CD4-positive, alpha-beta T cell treated with Interleukin-2 at 100 ng/mL for 4 hours (primary cell): ENCODE measurements at regions not wholly inside any gene's neighbourhood (a gene's known extent, or its start where the extent isn't known, plus 50 kb on each side); places are given as distances from the start of the nearest gene placed in this dataset.

Source experiments
- DNase-seq: peaks from one replicate; pipeline ENCODE4 v3.0.0-alpha.2; 2020; ENCODE audit warnings: low spot score

DNA sequence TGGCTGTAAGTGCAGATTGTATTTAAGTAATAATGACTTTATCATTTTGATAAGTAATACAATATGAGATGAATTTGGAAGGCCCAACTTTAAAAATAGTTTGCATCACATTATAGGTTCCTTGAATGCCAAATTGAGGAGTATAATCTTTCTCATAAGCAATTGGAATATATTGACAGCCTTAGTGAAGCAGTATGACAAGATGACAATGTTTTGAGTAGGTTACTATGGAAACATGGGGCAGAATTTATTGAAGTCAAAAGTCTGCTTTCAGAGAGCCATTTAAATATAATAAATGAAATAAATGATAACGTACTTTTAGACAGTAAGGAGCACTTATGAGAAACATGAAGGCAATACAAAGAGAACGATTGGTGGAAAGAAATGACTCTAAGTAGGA lies 776.4 kb downstream of the TECRL start:
- DNase-seq = no peak

DNA sequence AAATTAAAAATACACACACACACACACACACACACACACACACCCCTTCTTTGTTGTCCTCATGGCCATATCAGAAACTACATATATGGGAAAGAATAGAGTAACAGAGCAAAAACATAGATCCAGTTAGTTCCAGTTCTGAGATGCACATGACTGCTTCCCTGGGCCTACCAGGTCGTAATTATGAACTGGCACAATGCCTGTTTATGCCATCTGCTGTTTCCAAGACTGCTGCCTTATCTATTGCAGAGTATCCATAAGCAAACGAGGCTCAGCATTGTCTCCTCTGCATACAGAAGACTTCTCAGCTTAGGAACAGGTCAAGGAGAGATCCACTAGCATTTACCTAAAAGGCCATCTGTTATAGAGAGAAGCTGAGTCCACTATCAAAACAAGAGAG lies 789.0 kb downstream of the TECRL start:
- DNase-seq = no peak

DNA sequence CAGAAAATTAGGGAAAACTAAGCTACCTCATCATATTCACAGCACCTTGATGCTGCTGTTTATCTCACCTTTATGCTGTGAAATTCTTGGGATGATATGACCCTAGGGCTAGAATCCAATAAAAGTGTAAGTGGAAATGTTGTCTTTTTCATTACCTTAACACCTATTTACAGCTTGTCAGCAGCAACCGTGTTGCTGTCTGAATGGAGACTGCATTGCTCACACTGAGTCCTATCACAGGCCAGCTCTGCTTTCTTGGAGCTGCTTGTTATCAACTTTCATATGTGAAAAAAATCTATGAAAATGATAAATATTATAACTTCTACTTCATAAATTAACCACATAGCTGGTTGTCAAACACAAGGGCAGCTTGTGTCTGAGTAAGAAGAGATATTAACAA lies 789.5 kb downstream of the TECRL start:
- DNase-seq = no peak

DNA sequence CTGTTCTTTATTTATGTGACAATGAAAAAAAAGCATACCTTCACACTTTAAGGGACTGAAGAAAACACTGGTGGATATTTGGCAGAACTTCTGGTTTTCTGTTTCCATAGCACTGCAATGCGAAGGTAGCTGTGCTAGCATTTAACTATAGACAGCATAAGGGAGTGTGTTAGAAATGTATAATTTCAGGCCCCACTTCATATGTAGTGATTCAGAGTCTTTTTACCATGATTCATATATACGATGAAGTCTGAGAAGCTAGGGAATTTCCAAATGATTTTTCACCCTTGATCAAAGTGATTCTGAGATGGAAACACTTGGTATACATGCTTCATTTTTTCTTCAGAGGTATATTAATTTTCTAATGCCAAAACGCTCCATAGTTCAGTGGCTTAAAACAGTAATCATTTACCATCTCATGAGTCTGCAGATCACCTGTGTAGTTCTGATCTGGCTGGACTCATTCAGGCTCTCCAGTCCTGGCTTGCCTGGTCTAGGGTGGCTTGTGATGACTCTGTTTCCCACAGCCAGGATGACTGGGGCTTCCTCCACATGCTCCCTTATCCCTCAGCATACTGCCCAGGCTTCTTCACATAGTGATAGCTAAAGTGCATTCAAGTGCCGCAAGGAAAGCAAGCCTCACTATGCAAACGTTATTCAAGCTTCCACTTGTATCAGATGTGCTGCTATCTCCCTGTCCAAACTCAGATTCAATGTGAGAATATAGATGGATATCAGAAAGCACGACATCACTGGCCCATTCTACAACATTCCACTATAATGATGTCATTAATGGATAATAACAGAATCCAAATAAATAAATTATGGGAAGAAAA lies 790.1 kb downstream of the TECRL start:
- no peak for DNase-seq

DNA sequence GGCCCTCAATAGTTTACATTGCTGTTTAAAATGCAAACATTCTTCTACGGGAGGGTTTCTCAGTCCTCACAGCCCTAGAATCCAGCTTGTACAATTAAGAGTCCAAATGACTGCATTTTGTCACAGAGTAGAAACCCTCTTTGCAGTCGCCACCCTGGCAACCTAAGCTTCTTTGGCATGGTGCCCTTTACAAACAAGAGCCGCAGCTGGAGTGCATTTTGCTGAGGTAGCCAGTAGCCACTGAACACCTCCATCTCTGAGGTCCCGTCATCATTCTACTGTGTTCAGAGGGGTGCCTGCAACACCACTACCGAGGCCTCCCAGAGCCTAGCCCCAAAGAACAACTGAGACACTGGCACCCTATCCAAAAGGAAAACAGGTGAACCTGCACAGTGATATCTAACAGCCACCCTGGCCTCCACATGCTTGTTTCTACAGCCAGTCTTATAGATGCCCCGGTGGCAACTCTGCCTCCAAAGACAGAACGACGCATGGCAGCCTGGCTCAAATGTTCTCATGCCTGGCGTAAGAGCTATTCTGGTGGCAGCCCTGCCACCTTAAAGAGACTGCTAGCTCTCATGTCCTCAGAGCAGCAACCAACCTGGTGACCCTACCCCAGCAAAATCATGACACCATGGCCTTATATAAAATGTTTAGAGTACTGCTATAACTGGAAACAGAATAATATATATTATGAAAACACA lies 801.9 kb downstream of the TECRL start:
- DNase-seq = no peak

DNA sequence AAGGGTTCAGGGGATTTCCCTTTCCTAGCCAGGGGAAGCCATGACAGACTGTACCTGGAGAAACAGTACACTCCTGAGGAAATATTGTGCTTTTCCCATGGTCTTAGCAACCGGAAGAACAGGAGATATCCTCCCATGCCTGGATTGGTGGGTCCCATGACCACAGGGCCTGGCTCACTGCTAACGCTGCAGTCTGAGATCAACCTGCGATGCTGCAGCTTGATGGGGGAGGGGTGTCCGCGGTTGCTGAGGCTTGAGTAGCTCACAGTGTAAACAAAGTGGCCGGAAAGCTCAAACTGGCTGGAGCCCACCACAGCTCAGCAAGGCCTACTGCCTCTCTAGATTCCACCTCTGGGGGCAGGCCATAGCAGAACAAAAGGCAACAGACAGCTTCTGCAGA lies 819.5 kb downstream of the TECRL start:
- DNase-seq = no peak

DNA sequence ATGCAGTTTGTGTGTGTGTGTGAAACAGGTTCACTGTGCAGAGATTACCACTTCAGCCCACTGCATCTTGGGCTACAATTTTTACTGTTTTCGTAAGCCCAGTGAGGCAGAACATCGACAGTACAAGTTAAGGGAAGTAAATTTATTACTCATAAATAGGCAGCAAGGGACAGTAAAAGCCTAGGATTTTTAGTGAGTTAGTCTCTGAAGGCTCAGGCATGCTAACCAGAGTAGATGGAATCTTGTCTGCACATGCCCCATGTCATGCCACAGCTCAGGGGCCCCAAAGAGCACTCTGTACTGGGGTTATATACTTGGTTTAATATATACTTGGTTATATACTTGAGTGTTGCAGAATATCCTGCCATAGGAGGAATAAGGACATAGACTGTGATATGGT lies 825.7 kb downstream of the TECRL start:
- no peak for DNase-seq

DNA sequence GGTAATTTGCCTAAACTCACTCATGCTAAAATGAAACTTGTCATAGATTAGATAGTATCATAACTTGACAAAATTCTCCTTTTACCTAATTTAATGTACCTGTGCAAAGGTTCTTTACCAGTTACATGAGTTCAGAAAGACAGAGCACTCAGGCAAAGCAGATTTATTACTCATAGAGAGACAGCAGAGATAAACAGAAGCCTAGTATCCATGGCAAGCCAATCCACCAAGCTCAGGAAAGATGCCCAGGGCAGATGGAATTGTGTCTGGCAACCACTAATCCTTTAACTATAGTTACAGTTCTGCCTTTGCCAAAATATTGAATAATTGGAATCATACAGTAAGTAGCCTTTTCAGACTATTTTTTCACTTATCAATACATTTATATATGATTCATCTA lies 826.2 kb downstream of the TECRL start:
- DNase-seq = no peak

DNA sequence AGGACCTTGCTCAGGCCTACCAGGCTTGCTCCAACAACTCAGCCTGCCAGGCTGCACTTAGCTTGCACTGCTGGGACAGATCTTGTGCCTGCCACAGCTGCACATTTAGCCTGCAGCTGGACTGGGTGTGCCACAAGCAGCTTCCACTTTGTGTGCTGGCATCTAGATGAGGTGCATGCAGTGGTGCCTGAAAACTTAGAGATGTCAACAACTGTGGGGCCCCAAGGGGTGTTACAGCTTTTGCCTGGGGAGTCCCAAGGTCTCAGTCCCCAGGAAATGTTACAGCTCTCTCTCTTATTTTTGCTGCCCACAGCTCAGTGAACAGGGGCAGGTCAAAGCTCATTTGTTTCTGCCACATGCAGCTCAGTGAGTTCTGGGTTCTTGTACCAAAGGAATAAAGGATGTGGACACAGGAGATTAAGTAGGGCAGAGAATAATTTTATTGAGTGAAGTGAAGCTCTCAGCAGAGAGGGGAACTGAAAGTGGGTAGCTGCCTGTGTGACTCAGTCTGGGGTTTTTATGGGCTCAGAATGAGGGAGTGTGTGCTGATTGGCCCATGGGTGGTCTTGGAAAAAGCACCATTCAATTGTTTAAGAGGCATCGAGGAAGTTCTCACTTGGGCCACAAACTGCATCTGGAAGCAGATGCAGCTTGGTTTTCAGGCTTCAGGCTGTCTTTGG lies 828.3 kb downstream of the TECRL start:
- DNase-seq = no peak

DNA sequence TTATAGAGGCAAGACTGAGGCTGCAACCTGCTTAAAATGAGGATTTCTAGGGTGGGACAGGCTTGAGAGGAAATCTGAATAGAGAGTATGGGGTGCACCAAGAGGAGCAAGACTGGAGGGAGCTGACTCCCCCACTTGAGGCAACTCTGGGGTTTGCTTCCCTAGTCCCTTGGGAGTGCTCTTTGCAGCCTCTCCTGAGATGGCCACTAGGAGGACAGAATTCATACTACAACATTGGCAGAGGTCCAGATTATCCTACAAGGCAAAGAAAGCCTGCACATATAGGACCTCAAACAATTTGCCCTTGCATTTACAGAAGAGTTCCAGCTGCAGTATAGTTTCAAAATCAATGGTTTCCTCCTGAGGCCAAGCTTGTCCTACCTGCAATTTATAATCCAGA lies 830.9 kb downstream of the TECRL start:
- no peak for DNase-seq

DNA sequence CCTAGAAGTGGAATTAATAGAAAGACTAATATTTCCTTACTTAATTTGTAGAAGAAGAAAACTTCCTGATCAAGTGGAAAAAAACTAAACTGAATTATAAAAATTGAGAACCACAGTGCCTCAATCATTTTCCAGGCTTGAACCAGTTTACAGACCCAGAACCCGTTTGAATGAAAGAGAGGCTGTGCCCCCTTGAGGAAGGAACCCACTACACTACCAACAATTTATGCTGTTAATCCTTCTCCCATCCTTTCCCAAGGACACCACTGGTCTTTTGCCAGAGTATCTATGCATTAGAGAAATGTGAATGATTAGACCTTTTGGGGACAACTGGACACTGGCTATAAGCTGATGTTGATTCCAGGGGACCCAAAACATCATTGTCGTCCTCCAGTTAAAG lies 842.6 kb downstream of the TECRL start:
- no peak for DNase-seq

DNA sequence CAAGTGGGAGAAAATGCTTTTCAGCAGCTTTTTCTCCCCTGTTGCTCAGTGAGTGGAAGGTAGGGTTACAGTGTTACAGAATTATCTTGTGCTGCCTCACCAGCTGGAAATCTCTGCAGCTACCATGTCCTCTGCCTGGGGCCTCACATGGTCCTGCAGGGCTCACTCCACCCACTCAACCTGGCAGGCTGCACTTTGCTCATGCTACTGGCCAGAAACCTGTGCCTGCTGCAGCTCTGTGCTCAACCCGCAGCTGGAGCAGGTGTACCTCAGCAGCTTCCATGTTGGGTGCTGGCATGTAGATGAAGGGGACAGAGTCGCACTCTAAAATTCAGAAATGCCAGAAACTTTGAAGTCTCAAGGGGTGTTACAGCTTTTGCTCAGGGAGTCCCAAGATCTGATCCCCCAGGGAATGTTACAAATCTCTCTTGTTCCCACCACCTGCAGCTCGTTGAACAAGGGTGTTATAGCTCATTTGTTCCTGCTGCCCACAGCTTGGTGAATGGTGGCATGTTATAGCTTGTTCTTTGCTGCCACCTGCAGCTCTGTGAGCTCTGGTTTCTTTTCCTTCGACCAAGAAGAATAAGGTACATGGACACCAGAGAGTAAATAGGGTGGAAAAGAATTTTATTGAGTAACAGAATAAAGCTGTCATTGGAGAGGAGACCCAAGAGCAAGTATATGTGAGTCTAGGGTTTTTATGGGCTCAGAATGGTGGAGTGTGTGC lies 845.8 kb downstream of the TECRL start:
- no peak for DNase-seq

DNA sequence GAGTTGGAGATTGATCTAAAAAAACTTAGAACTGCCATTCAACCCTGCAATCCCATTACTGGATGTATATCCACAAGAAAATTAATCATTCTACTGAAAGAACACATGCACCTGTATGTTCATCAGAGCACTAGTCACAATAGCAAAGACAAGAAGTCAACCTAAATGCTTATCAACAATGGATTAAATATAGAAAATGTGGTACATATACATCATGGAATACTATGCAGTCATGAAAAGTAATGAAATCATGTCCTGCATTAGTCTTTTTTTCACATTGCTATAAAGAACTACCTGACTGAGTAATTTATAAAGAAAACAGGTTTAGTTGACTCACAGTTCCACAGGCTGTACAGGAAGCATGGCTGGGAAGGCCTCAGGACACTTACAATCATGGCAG lies 850.5 kb downstream of the TECRL start:
- DNase-seq = no peak

DNA sequence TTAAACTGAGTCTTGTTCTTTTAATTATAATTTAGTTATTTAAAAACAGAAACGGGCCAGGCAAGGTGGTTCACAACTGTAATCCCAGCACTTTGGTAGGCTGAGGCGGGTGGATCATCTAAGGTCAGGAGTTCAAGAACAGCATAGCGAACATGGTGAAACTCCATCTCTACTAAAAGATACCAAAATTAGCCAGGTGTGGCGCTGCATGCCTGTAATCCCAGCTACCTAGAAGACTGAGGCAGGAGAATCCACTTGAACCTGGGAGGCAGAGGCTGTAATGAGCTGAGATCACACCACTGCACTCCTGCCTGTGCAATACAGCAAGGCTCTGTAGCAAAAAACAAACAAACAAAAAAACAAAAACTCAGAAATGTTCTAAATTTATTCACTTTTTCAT lies 852.9 kb downstream of the TECRL start:
- no peak for DNase-seq

DNA sequence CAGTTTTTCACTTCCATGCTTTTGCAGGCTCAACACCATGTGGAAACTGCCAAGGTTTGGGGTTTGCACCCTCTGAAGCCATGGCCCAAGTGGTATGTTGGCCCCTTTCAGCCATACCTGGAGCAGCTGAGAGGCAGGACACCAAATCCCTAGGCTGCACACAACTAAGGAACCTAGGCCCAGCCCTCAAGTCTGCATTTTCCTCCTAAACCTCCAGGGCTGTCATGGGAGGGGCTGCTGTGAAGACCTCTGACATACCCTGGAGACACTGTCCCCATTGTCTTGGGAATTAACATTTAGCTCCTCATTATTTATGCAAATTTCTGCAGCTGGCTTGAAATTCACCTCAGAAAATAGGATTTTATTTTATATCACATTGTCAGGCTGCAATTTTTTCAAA lies 856.1 kb downstream of the TECRL start:
- DNase-seq = no peak

DNA sequence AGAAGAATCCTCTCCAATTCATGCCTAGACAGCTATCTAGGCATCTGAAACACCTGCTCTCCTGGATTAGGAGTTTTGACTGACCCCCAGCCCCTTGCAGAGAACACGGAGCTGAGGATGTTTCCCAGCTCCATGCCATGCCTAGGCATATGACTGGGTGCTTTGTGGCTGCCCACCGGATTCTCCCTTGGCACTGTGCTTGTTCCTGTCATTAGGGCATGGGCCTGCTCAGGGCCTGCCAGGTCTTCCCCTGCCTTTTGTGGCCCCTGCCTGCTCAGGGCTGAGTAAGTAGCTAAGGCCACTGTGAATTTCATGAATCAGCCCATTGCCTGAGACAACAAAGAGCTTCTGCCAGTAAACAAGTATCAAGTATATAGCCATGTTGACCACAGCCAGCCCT lies 867.4 kb downstream of the TECRL start:
- DNase-seq = no peak

DNA sequence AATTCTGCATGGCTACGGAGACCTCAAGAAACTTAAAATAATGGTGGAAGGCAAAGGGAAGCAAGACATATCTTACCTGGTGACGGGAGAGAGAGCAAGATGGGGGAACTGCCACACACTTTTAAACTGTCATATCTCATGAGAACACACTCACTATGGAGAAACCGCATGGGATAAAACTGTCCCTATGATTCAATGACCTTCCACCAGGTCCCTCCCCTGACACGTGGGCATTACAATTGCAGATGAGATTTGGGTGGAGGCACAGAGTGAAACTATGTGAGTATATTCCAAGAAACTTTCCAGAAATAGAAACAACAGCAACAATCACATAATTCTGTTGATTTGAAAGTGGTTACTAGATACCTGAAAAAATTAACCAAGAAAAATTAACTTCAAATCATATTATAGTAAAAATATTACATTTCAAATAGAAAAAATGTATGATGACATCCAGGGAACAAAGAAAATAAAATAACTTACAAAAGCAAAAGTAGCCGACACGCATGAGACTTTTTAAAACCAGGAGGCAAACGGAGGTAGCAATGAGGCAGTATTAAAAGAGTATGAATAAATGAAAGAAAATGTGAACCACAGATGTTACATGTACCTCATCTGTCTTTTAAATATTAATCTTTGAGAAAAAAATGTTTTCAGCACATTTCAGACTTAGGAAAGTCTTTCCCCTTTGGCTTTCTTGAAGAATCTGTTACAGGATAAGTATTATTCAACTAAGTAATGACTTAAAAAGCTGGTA lies 879.5 kb downstream of the TECRL start:
- no peak for DNase-seq

DNA sequence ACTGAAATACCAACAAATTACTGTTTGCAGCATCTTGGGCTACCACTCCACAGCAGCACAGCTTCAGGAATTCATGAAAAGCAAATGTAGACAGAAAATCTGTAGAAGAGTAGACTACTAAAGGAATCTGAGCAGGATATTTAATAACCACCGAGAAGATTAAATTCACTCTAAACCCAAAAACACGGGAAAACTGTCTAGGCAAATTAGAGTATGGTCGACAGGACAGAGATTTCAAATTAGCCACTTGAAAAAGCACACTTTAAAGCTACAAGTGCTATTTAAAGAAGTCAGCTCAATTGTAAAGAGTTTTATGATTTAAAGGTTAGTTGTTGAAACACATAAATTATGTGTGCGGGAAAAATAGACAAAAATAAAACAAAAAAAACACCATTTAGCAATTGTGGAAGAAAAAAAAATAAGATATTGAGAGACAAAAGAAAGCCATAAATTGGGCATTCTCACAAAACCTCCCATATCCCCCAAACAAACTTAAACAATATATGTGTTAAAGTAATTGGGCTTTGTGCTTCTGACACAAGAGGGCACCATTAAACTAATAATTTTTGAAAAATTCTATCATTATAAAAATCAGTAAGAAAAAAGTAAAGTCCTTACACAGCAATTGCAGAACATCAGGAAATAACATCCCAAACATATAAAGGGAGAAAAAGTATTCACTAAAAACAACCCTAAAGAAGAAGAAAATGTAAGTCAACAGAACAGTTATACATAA lies 880.8 kb downstream of the TECRL start:
- DNase-seq = no peak

DNA sequence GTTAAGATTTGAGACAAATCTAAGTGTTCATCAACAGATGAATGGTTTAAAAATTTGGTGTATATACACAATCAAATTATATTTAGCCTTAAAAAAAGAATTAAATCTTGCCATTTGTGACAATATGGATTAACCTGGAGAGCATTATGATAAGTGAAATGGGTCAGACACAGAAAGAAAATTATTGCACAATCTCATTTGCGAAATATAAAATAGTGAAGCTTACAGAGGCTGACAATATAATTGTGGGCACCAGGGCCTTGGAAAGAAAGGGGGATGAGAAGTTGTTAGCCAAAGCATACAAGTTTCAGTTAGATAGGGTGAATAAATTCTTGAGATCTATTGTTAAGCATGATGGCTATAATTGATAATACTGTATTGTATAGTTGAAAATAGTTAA lies 883.0 kb downstream of the TECRL start:
- no peak for DNase-seq

DNA sequence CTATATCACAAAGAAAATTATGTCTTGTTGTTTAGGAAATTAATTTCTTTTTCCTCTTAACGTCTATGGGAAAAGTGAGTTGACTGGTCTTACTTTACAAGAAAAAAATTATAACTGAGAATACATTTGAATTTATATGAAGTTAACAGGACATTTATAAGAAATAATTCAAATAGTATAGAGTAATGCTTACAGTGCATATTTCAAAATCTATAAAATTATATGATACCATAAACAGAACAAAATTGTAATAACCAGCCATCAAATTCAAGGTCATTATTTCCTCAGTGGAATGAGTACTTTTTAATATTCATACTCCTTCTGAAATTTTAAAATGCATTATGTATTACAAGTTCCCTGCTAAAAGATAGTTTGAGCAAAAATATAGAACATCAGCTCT lies 884.5 kb downstream of the TECRL start:
- DNase-seq = no peak
